ENCODE measurements at regions not wholly inside any gene's neighbourhood (a gene's known extent, or its start where the extent isn't known, plus 50 kb on each side); places are given as distances from the start of the nearest gene placed in this dataset.

DNA sequence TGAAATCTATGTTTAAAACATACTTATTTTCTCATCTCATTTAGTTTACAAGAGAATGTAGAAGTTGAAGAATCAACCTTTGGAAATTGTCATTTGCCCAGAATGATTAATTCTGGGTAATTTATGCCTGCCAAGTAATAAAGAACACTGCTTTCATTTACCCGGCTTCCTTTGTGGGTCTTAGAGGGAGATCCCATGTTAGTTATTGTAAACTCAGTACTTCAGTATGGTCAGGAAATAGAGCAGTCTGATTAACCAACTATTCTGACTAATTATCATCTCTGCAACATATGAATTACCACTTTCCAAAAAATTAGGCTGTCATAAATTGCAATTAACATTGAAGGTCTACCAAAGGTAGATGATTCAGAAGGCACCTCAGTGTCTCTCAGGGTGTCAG lies 324.5 kb downstream of the HNRNPD start:
- TF ChIP-seq, protein P1, sequence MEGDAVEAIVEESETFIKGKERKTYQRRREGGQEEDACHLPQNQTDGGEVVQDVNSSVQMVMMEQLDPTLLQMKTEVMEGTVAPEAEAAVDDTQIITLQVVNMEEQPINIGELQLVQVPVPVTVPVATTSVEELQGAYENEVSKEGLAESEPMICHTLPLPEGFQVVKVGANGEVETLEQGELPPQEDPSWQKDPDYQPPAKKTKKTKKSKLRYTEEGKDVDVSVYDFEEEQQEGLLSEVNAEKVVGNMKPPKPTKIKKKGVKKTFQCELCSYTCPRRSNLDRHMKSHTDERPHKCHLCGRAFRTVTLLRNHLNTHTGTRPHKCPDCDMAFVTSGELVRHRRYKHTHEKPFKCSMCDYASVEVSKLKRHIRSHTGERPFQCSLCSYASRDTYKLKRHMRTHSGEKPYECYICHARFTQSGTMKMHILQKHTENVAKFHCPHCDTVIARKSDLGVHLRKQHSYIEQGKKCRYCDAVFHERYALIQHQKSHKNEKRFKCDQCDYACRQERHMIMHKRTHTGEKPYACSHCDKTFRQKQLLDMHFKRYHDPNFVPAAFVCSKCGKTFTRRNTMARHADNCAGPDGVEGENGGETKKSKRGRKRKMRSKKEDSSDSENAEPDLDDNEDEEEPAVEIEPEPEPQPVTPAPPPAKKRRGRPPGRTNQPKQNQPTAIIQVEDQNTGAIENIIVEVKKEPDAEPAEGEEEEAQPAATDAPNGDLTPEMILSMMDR (IDR thresholded peaks at IDR 0.05): no peak
- no peak for TF ChIP-seq SIN3A (IDR thresholded peaks at IDR 0.05; ENCODE audit: borderline replicate concordance, insufficient read depth, low read depth, low read length)
- TF ChIP-seq POLR2AphosphoS5 (IDR thresholded peaks at IDR 0.05; ENCODE audit: low read depth, low read length): no peak
- no peak for TF ChIP-seq TCF7L2 (IDR thresholded peaks at IDR 0.05; ENCODE audit: low read depth, low read length)

All from Panc1 (cell line).